H1 (cell line): ENCODE measurements at regions not wholly inside any gene's neighbourhood (a gene's known extent, or its start where the extent isn't known, plus 50 kb on each side); places are given as distances from the start of the nearest gene placed in this dataset.

ENCODE experiments used
- YY1 ChIP-seq: IDR thresholded peaks from 2 replicates; pipeline ENCODE4 v1.6.1; 2011; ENCODE audit warnings: low read depth, mild to moderate bottlenecking, low read length

- peak; percentile 88 for TF ChIP-seq YY1
- TF ChIP-seq, all 59 proteins: peak for 5
Observed at GRCh38 chr1:233440951-233441401, 113.5 kb downstream of the MAP3K21 start (continued).
